Gastroesophageal sphincter (tissue), 4 donors: ENCODE measurements at regions not wholly inside any gene's neighbourhood (a gene's known extent, or its start where the extent isn't known, plus 50 kb on each side); places are given as distances from the start of the nearest gene placed in this dataset.

ENCODE experiments used
- ATAC-seq: fragments of 150-250 bp; one replicate; pipeline ENCODE4 v1.9.1; 2016; ENCODE audit warnings: mild to moderate bottlenecking, moderate library complexity
- H3K27ac ChIP-seq, 4 donors: fragments of 200-600 bp; sonication (generic) in 3 of 4; 1 replicate in 3 of 4; 2 replicates in 1 of 4; pipeline ENCODE4 v1.5.1; 2016 to 2019
- H3K27me3 ChIP-seq: fragments of 200-600 bp; sonication (generic); one replicate; pipeline ENCODE4 v1.5.1; 2019
- H3K36me3 ChIP-seq, 2 donors: fragments of 200-600 bp; sonication (generic); one replicate each; pipeline ENCODE4 v1.5.1; 2019; ENCODE audit warnings: control low read depth in 1 of 2
- H3K4me1 ChIP-seq, 3 donors: fragments of 200-600 bp; sonication (generic); 1 replicate in 2 of 3; 2 replicates in 1 of 3; pipeline ENCODE4 v1.5.1; 2016 to 2019; ENCODE audit warnings: control low read depth in 2 of 3
- H3K4me3 ChIP-seq, 2 donors: fragments of 200-600 bp; sonication (generic); one replicate each; pipeline ENCODE4 v1.5.1; 2019; ENCODE audit warnings: mild to moderate bottlenecking in 1 of 2, moderate library complexity in 1 of 2
- H3K9me3 ChIP-seq, 3 donors: fragments of 200-600 bp; sonication (generic); one replicate each; pipeline ENCODE4 v1.5.1; 2017 to 2019; ENCODE audit warnings: control low read depth in 2 of 3
- CTCF ChIP-seq, 4 experiments: fragments of 200-600 bp in 2 of 4; fragments of 450-650 bp in 2 of 4; sonication (generic) in 1 of 4; IDR thresholded peaks; one replicate each; pipeline ENCODE4 v1.5.1; 2017 to 2019; ENCODE audit warnings: antibody characterized with exemption in 4 of 4, mild to moderate bottlenecking in 2 of 4, moderate library complexity in 2 of 4
- EP300 ChIP-seq: sonication (generic); formaldehyde crosslinking; IDR thresholded peaks from one replicate; pipeline ENCODE4 v1.6.1; 2017; ENCODE audit warnings: antibody characterized with exemption, mild to moderate bottlenecking
- POLR2A ChIP-seq, 2 donors: fragments of 450-650 bp; IDR thresholded peaks; one replicate each; pipeline ENCODE4 v1.6.1; 2017; ENCODE audit warnings: antibody characterized with exemption in 2 of 2, mild to moderate bottlenecking in 2 of 2, moderate library complexity in 1 of 2
- POLR2AphosphoS5 ChIP-seq: sonication (generic); formaldehyde crosslinking; IDR thresholded peaks from one replicate; pipeline ENCODE4 v1.6.1; 2017; ENCODE audit warnings: antibody characterized with exemption
- WGBS, 2 donors: methylation state at CpG; one replicate each; pipeline ENCODE4 v1.1.5; 2018; ENCODE audit warnings: low coverage in 1 of 2; 5-methylcytosine and 5-hydroxymethylcytosine counted together

GRCh38 chr2:185240796-185241195 lies 497.8 kb upstream of the FSIP2 start:
- H3K4me3 ChIP-seq, result no peak overlapping the region
- no peak for TF ChIP-seq CTCF (IDR thresholded peaks at IDR 0.05)
- no peak for TF ChIP-seq EP300
- no peaks in the 10 kb centered on the region for H3K27me3 ChIP-seq
- H3K4me1 ChIP-seq, result no peaks in the 10 kb centered on the region
- H3K27ac ChIP-seq, result no peak overlapping the region
- ATAC-seq, result no peak
- peaks cover 0 to 12% (median 0%) of the 10 kb centered on the region in 3 donors for H3K9me3 ChIP-seq
- H3K36me3 ChIP-seq, result no peaks in the 10 kb centered on the region
- WGBS, 2 donors, result 85 to 91% methylated on average over 3 to 4 of the region's 4 CpGs

GRCh38 chr2:185241556-185241955 lies 497.0 kb upstream of the FSIP2 start:
- no peaks in the 10 kb centered on the region for H3K27me3 ChIP-seq
- ATAC-seq, result no peak
- WGBS, 2 donors, result 83 to 93% methylated on average over 11 to 12 of the region's 13 CpGs

GRCh38 chr2:185242462-185242861 lies 496.1 kb upstream of the FSIP2 start:
- Histone ChIP-seq H3K4me3 (no peak overlapping the region), H3K36me3 (no peaks in the 10 kb centered on the region), H3K4me1 (no peaks in the 10 kb centered on the region), H3K9me3 (no peaks in the 10 kb centered on the region), H3K27ac (no peak overlapping the region), H3K27me3 (no peaks in the 10 kb centered on the region)
- ATAC-seq, result no peak
- no peak for TF ChIP-seq POLR2A (IDR thresholded peaks at IDR 0.05)
- WGBS, 2 donors, result 70 to 88% methylated on average over 2 of the region's 2 CpGs

More at GRCh38 chr2:185241556-185241955, 497.0 kb upstream of the FSIP2 start:
- no peak overlapping the region for H3K4me3 ChIP-seq
- TF ChIP-seq CTCF (IDR thresholded peaks at IDR 0.05) (no peak), POLR2A (IDR thresholded peaks at IDR 0.05) (no peak), EP300 (no peak), POLR2AphosphoS5 (no peak)
- H3K36me3 ChIP-seq, result no peaks in the 10 kb centered on the region
- H3K27ac ChIP-seq, result no peak overlapping the region
- peaks cover 0 to 6% (median 0%) of the 10 kb centered on the region in 3 donors for H3K9me3 ChIP-seq
- no peaks in the 10 kb centered on the region for H3K4me1 ChIP-seq

GRCh38 chr2:185245216-185245615 lies 493.4 kb upstream of the FSIP2 start:
- Histone ChIP-seq H3K27me3 (no peaks in the 10 kb centered on the region), H3K4me3 (no peak overlapping the region), H3K27ac (no peak overlapping the region), H3K36me3 (no peaks in the 10 kb centered on the region), H3K9me3 (no peaks in the 10 kb centered on the region), H3K4me1 (no peaks in the 10 kb centered on the region)
- WGBS, 2 donors, result 81 to 94% methylated on average over 4 of the region's 4 CpGs
- ATAC-seq, result no peak
- TF ChIP-seq EP300, result no peak
- no peak for TF ChIP-seq CTCF (IDR thresholded peaks at IDR 0.05)
- TF ChIP-seq POLR2AphosphoS5, result no peak
- TF ChIP-seq POLR2A (IDR thresholded peaks at IDR 0.05), result no peak

GRCh38 chr2:185245806-185246205 lies 492.8 kb upstream of the FSIP2 start:
- Histone ChIP-seq H3K4me3 (no peak overlapping the region), H3K4me1 (no peaks in the 10 kb centered on the region), H3K27ac (no peak overlapping the region), H3K36me3 (no peaks in the 10 kb centered on the region), H3K9me3 (no peaks in the 10 kb centered on the region), H3K27me3 (no peaks in the 10 kb centered on the region)
- ATAC-seq, result no peak
- WGBS, 2 donors, result 24 to 63% methylated on average over 1 of the region's 1 CpG
- TF ChIP-seq CTCF (IDR thresholded peaks at IDR 0.05) (no peak), EP300 (no peak), POLR2AphosphoS5 (no peak), POLR2A (IDR thresholded peaks at IDR 0.05) (no peak)

- Histone ChIP-seq H3K27ac (no peak overlapping the region), H3K36me3 (no peaks in the 10 kb centered on the region), H3K4me1 (no peaks in the 10 kb centered on the region), H3K9me3 (no peaks in the 10 kb centered on the region), H3K27me3 (no peaks in the 10 kb centered on the region), H3K4me3 (no peak overlapping the region)
- no peak for ATAC-seq
- TF ChIP-seq CTCF (IDR thresholded peaks at IDR 0.05), result no peak
- TF ChIP-seq POLR2AphosphoS5, result no peak
- no peak for TF ChIP-seq EP300
- no peak for TF ChIP-seq POLR2A (IDR thresholded peaks at IDR 0.05)
These were observed 491.9 kb upstream of the FSIP2 start for GRCh38 chr2:185246717-185247116.
